GM12873 (cell line): ENCODE measurements at regions not wholly inside any gene's neighbourhood (a gene's known extent, or its start where the extent isn't known, plus 50 kb on each side); places are given as distances from the start of the nearest gene placed in this dataset.

Experiments used
- CTCF ChIP-seq: IDR thresholded peaks from 2 replicates; pipeline ENCODE4 v1.5.1; 2012; ENCODE audit warnings: low read depth, mild to moderate bottlenecking, moderate library complexity, low read length, control low read depth; ENCODE audit not compliant: insufficient read depth; ENCODE audit errors: missing control alignments

DNA sequence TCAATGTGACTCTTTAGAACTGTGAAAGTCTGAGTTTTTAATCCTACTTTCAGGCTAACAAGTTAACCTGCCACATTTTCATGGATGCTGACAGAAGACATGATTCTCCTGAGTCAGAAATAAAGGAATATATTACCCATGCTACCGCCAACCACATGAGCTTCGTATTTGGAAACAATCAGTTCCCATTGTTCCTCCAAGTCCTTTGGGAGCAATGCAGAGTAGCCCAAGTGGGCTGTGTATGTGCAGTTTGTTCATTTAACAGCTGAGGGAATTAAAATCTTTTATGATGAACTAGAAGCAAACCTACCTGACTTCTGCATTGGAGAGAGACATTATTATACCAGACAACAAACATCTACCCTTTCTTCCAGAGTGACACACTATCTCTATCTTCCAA is 169.3 kb upstream of the BET1 start:
- TF ChIP-seq CTCF: no peak

DNA sequence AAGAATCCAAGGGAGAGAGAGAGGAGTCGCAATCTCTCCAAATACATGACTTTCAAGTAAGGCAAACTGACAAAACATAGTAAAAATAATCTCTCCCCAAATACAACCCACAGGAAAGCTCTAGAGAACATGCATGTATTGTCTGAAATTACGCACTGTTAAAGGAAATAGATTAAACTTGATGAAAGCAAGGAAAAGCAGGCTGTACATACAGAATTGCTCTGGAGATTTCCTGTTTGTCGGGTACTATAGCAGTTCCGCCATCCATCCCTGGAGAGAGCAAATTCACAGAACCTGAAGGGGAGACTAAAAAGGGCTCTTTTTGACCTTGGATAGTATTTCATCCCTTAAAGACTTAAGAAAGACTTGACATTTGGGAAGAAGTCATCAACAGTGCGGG is 170.2 kb upstream of the BET1 start:
- TF ChIP-seq CTCF: no peak

- TF ChIP-seq CTCF: no peak
These were observed 170.8 kb upstream of the BET1 start for GRCh38 chr7:94174956-94175355.

GRCh38 chr7:94176694-94177200 is 172.6 kb upstream of the BET1 start:
- no peak for TF ChIP-seq CTCF

- no peak for TF ChIP-seq CTCF
These were observed 173.3 kb upstream of the BET1 start for GRCh38 chr7:94177441-94177840.

- TF ChIP-seq CTCF: no peak
These were observed 174.1 kb upstream of the BET1 start for GRCh38 chr7:94178230-94178629.

DNA sequence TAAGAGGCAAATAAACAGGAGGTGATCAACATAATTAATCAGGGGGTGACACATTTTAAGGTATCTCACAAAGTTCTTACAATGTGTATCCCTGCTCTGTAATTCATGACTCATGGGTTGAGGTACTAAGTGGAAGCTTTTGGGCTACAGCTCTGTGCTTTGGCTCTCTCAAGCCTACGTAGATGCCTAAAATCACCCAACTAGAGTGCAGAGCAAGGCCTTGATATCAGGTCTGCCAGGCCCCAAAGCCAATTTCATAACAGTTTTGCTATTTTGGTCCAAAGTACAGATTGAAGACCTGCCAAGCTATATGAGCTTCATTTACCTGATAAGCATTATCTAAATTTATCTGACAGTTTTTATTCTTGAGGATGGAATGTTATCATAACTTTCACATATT is 175.3 kb upstream of the BET1 start:
- TF ChIP-seq CTCF: no peak
